GM18511 (cell line): ENCODE measurements at regions not wholly inside any gene's neighbourhood (a gene's known extent, or its start where the extent isn't known, plus 50 kb on each side); places are given as distances from the start of the nearest gene placed in this dataset.
"Not testable (repeated sequence)": the region's sequence is repeated elsewhere in the genome, so short reads cannot be mapped to it uniquely, and the experiment has no call there.

Experiments
- ATAC-seq: cut with Tn5 transposase; IDR thresholded peaks from one replicate; pipeline ENCODE4 v1.9.1; 2021; ENCODE audit warnings: mild to moderate bottlenecking, moderate library complexity; ENCODE audit not compliant: unreplicated experiment

DNA sequence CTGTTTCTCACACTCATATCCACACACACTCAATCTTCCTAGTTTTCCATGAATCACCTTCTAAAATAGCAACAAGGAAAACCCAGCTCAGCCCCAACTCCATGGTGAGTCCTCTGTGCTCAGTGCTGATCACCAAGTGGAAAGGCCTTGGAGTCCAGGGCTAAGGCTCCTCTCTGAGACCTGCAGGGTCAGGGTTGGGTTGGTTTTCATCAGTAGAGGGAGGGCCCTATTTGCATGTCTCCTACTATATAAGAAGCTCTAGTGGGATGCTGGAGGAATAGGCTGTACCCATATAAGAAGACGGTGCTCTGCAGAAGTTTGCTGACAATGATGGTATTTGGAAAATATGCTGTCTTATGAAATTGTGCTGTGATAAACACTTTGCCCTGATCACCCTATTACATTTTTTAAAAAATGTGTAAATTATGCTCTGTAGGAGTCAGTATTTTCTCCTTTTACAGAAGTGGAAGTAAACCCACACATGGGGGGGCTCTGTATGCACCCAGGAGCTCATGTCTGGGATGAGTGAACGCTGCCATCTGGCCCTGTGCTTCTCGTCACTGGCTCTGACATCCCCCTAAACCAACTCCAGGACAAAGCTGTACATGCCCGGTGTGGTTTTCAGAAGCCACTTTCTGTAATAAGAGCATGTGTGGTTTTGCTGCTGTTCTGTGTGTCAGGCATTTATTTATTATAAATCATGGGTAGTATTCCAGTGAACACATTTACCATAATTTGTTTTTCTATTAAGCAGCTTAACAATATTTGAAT, 536.3 kb downstream of the TMEM121 start:
- ATAC-seq = no peak

GRCh38 chr14:106067935-106068334, 541.6 kb downstream of the TMEM121 start:
- ATAC-seq = no peak

GRCh38 chr14:106069804-106070625, 543.6 kb downstream of the TMEM121 start:
- no peak for ATAC-seq

DNA sequence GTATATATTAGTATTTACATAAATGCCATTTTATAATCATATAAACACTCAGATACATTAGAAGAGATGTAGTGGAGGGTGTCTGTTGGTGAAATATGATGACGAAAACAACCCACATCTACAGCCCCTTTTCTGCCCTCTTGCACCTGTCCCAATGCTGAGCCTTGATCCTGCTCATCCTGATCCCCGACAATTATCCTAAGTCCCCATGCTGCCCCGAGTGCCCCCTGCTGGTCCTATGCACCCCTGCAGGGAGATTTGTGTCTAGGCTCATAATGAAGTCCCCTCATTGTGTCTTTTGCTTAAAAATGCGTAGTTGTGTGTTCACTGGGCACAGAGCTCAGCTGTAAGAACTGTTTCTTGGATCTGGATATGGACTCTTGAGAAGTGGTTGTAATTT, 554.5 kb downstream of the TMEM121 start:
- ATAC-seq = no peak

DNA sequence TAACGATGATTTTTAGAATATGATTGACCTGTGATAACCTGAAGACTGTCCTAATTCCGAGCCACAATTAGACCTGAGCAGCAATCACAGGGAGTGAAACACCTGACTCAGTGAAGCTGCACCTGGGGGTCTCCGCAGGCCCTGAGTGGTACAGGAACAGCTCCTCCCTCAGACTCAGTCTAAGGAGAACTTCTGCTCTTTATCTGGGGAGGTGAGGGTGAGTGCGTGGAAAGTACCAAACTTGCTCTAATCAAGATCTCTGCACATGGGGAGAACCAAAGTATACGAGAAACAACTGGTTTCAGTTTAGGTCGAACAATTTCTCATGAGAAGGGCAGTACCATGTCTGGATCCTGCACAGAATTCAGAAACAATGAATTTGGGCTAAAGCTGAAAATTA, 555.3 kb downstream of the TMEM121 start:
- not testable (repeated sequence) for ATAC-seq

DNA sequence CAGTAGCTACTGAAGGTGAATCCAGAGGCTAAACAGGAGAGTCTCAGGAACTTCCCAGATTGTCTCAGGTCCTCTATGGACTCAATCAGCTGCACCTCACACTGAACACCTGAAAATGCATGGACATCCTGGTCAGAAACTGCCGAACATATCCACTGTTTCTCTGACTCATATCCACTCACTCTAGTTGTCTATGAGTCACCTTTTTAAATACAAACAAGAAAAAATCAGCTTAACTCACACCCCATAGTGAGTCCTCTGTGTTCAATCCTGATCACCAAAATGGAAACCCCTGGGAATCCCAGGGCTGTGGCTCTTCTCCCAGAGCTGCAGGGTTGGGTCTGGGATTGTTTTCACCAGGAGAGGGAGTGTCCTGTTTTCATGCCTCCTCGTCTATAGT, 556.7 kb downstream of the TMEM121 start:
- no peak for ATAC-seq

DNA sequence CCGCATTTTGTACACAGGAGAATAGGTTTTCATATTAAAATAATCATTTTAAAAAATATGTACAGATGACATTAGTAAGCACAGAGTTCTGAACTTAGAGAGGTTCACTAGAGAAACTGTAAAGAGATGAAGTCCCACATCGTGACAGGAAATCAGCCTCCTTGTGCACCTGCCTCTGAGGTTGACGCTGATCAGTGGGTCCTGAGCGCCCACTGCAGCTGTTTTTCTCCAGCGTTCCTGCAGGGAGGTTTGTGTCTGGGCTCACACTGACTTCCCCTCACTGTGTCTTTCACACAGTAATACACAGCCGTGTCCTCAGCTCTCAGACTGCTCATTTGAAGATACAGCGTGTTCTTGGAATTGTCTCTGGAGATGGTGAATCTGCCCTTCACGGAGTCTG, 561.5 kb downstream of the TMEM121 start:
- no peak for ATAC-seq

DNA sequence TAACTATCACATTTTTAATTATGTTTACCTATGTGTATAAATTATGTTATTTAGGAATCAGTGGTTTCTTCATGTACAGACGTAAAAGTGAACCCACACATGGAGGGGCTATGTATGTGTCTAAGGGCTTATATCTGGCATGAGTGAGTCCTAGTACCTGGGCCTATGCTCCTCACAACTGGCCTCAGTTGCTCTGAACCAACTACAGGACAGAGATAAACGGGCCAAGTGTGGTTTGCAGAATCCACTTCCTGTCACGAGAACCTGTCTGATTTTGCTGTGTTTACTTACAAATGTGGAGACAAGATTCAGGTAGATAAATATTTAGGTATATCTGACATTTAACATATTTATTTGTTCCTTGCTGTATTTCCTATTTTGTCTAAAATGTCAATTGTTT, 562.5 kb downstream of the TMEM121 start:
- not testable (repeated sequence) for ATAC-seq

- no peak for ATAC-seq
These were observed 568.3 kb downstream of the TMEM121 start for GRCh38 chr14:106094654-106095189.

DNA sequence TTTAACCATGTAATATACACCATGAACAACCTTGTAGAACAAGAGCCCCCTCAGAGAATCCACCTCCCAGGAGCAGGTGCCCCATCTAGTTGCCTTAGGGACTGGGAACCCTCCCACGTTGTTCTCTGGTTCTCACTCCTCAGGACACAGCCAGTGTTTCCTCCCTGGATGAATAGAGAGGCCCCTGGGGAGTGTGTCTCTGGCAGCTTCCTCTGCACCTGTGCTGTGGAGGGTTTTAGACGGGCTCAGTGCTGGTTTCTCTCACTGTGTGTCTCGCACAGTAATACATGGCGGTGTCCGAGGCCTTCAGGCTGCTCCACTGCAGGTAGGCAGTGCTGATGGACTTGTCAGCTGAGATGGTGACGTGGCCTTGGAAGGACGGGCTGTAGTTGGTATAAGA, 581.3 kb downstream of the TMEM121 start:
- ATAC-seq = no peak

DNA sequence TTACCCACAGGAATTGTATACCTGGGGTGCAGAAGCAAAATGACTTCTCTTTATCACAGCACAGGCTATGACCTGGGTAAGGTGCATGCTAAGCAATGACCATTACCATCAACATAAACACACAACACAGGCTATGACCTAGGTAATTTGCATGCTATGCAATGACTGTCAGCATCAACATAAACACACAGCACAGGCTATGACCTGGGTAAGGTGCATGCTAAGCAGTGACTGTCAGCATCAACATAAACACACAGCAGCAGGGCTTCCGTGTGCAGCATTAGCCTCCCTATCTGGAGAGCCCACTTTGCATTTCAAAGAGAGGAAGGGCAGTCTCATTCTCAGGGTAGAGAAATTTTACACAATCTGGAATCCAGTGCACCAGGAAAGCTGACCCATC, 583.0 kb downstream of the TMEM121 start:
- ATAC-seq = no peak

- ATAC-seq = no peak
These were observed 589.0 kb downstream of the TMEM121 start for GRCh38 chr14:106115401-106115800.

- not testable (repeated sequence) for ATAC-seq
These were observed 590.1 kb downstream of the TMEM121 start for GRCh38 chr14:106116339-106116930.

DNA sequence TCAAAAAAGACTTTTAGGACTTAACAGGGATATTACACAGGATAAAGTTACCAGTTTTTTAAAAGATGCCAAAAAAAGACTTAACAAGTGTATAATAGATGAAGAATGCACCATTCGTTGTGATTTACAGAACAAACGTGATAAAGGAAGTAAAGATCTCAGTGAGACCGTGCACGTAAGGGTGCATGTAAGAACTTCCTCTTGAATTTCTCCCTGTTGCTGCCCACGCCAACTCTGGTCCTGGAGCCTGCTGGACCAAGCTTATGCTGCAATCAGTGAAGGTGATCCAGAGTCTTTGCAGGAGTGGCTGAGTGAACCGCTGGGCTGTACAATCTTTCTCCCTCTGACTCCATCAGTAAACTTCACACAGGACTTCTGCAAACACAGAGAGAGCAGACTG, 593.7 kb downstream of the TMEM121 start:
- no peak for ATAC-seq

GRCh38 chr14:106129274-106129673, 602.9 kb downstream of the TMEM121 start:
- ATAC-seq = no peak

DNA sequence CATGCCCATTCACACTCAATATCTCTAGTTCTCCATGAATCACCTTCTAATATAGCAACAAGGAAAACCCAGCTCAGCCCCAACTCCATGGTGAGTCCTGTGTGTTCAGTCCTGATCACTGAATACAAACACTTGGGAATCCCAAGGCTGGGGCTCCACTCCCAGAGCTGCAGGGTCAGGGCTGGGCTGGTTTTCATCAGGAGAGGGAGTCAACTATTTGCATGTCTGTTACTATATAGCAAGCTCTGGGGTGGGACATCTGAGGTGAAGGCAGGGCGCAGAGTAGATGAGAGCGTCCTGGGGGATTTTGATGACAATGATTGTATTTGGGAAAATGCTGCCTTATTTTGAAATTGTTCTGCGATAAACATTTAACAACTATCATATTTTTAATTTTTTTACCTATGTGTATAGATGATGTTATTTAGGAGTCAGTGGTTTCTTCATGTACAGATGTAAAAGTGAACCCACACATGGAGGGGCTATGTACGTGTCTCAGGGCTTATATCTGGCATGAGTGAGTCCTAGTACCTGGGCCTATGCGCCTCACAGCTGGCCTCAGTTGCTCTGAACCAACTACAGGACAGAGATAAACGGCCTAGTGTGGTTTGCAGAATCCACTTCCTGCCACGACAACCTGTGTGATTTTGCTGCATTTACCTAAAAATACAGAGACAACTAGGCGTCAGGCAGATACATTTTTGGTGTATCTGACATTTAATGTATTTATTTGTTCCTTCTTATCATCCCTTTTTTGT, 603.7 kb downstream of the TMEM121 start:
- not testable (repeated sequence) for ATAC-seq

DNA sequence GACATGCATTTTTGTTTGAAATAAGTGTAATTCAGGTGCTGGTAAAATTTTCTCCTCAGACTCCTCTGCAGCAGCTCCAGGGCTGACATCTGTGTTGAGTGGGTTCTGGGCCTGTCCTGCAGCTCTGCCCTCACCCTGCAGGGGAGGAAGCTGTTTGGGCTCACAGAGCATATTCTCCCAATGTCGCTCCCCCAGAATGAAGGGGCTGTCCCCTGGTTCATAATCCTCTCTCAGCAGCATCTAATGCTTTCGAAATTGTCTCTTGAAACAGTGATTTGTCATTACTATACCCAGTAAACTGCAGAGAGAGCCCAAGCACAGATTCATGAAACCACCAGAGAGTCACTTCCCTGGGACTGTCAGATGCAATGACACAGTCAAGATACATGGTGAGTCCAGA, 606.7 kb downstream of the TMEM121 start:
- ATAC-seq = not testable (repeated sequence)

DNA sequence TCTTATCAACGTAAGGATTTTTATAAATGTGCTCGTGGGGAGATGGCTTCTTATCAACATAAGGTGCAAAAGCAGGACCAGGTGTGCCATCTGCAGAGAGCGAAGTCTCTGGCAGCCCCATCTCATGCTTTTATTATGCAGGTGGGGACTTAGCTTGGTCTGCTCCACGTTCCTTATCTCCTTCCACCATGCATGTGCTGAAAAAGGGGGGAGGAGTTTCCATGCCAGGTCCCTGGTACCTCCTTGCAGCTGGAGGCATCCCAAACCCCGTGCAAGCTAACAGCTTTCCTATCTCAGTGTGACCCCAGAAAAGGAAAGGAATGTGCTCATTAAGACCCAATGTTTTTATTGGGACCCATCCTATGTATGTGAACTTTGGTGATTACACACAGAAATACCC, 608.5 kb downstream of the TMEM121 start:
- no peak for ATAC-seq

DNA sequence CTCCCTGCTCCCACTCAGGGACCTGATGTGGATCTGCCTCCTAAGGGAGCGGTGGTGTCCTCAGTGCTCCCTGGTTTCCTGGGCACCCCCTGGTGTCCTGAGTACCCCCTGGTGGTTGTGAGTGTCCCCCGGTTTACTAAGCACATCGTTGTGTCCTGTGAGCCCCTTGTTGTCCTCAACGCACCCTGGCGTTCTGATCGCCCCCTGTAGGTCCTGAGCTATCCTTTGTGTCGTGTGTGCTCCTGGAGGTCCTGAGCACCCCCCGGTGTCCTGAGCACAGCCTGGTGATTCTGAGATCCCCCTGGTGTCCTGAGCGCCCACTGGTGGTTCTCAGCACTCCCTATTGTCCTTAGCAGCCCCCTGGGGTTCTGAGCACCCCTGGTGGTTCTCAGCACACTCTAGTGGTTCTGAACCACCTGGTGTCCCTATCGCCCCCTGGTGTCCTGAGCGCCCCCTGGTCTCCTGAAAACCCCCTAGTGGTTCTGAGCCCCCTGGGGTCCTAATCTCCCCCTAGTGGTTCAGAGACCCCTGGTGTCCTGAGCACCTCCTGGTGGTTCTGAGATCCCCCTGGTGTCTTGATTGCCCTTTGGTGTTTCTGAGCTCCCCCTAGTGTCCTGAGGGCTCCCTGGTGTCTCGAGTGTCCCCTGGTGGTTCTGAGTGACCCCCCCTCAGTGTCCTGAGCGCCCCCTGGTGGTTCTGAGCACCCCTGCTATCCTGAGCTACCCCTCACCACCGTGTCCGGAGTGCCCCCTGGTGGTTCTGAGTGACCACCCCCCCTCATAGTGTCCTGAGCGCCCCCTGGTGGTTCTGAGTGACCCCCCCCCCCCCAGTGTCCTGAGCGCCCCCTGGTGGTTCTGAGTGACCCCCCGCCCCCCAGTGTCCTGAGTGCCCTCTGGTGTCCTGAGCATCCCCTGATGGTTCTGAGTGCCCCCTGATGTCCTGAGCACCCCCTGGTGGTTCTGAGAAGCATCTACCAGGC, 615.1 kb downstream of the TMEM121 start:
- ATAC-seq = no peak

GRCh38 chr14:106145731-106146130, 619.3 kb downstream of the TMEM121 start:
- not testable (repeated sequence) for ATAC-seq
